CD4-positive, alpha-beta T cell treated with Interleukin-17A for 4 hours (primary cell): ENCODE measurements at regions not wholly inside any gene's neighbourhood (a gene's known extent, or its start where the extent isn't known, plus 50 kb on each side); places are given as distances from the start of the nearest gene placed in this dataset.

Source experiments
- DNase-seq: peaks from one replicate; pipeline ENCODE4 v3.0.0-alpha.2; 2020; ENCODE audit warnings: mixed read lengths

GRCh38 chr3:105174017-105174615 lies 192.6 kb upstream of the ALCAM start:
- DNase-seq, result no peak

GRCh38 chr3:105177576-105177975 lies 189.1 kb upstream of the ALCAM start:
- no peak for DNase-seq

- no peak for DNase-seq
Observed at GRCh38 chr3:105187344-105187743, 179.4 kb upstream of the ALCAM start.

- DNase-seq, result no peak
Observed at GRCh38 chr3:105195260-105195659, 171.4 kb upstream of the ALCAM start.

- DNase-seq, result no peak
Observed at GRCh38 chr3:105197863-105198262, 168.8 kb upstream of the ALCAM start.

DNA sequence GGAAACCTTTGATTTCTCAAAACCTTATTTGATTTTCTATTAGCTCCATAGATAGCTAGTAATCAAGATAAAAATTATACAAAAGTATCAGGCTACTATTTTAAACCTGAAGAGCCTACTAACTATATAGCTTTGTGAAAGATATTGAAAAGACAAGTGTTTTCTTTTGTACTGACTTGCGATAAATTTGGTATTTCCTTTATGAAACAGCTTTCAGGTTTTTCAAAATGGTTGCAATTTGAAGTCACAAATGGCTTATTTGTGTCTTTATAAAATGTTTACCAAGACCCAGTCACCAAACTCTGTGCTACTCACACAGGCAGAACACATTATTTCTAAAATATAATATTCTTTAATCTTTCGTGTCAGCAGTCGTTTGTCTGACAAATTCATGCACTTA lies 167.5 kb upstream of the ALCAM start:
- no peak for DNase-seq

GRCh38 chr3:105210141-105210540 lies 156.6 kb upstream of the ALCAM start:
- DNase-seq, result no peak

DNA sequence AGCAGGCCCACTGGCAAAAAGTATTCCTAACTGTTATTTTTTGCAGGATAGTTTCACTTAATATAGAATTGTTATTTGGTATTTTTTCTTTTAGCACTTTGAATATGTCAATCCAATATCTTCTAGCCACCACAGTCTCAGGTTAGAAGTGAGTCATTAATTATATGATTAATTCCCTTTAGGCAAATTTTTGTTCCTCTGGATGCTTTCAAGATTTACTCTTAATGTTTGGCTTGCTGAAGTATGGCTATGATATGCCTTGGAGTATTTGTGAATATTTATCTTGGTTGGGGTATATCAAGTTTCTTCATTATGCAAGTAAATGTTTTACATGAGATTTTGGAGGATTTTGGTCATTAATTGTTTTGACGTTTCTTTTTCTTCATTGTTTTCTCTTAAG lies 152.1 kb upstream of the ALCAM start:
- no peak for DNase-seq

- no peak for DNase-seq
Observed at GRCh38 chr3:105222568-105223093, 144.1 kb upstream of the ALCAM start.

GRCh38 chr3:105223815-105224214 lies 142.9 kb upstream of the ALCAM start:
- DNase-seq, result no peak

DNA sequence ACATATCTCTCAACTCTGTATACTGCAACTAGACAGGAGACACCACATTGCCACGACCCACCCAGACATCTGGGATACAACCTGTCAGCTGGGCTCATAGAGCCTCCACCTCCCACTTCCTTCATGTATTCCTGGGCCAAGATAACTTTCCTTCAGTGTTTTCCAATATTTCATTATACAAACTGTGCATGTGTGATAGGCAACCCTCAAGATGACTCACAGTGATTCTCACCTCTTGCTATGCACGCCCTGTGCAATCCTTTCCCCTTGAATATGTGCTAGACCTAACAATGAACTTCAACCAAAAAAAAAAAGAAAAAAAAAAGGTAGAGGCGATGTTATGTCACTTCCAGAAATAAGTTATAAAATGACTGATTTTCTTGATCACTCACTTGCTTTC lies 138.0 kb upstream of the ALCAM start:
- DNase-seq, result no peak

- no peak for DNase-seq
Observed at GRCh38 chr3:105232553-105232952, 134.2 kb upstream of the ALCAM start.

GRCh38 chr3:105233010-105233409 lies 133.7 kb upstream of the ALCAM start:
- no peak for DNase-seq

GRCh38 chr3:105235221-105235620 lies 131.5 kb upstream of the ALCAM start:
- no peak for DNase-seq

- no peak for DNase-seq
Observed at GRCh38 chr3:105235785-105236184, 130.9 kb upstream of the ALCAM start.

DNA sequence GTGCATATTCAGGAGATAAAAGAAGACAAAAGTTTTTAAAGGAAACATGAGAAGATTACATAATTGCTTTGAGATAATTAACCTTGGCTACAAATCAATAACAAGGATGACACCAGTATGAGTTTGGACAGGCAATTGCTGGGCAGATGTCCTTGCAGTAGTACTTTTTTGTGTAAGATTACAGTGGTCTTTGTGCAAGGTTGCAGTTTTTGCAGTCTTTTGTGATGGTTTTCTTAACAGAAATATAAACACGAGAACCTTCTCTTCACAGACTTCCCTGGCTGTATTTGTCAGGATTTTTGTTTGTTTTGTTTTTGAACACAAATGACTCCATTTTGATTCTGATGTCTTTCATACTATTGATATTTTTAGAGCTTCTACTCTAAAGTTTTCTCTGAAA lies 128.3 kb upstream of the ALCAM start:
- no peak for DNase-seq

DNA sequence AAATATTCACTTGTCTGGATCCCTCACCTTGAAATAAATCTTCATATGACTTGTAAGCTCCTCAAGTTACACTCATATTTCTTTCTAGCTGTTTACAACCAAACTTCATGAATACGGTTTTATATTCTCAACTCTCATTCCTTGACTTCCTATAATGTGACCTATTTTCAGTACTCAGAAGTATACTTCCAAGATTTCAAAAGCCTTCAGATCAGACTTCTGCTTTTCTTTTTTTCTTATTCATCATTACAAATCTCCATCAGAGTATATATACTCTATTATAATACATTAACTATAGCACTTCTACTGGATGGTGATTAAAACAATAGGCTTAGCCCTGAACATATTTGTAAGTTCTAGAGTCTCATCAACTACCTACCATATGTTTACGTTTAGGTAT lies 123.6 kb upstream of the ALCAM start:
- no peak for DNase-seq

DNA sequence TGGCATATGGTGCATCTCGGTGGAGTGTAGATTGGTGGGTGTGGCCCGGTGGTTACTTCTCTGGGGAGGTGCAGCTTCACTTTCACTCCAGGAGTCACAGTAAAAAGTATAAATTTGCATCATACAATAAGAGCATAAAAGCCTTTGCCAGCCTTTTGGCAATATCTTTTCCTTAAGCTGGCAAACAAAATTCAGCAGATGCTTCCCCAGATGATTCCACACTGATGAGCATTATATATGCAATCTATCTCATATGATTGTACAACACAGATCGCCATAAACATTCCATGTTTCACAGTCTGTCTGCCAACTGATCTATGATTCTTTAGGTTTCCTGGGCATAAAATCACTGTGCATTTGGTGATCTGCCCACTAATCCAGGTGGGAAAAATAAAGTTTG lies 120.2 kb upstream of the ALCAM start:
- DNase-seq, result no peak

- DNase-seq, result no peak
Observed at GRCh38 chr3:105253225-105253624, 113.5 kb upstream of the ALCAM start.

GRCh38 chr3:105254154-105254553 lies 112.6 kb upstream of the ALCAM start:
- no peak for DNase-seq

DNA sequence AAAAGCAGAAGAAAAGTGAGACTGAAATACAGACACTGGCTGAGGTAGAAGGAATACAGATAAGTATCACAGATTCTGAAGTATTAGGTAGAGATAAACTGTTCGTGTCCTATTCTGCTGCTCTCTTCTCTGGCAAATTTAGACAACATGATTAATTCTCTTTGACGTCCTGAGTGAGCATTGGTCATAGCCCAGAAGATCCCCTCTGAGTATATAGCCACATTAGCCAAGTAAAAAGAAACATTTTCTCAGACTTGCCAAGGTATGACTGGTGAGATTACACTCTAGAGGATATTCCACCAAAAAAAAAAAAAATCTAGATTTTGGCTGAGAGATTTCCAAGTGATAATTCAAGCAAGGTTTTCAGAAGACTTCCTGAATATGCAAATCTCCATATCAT lies 111.4 kb upstream of the ALCAM start:
- no peak for DNase-seq

DNA sequence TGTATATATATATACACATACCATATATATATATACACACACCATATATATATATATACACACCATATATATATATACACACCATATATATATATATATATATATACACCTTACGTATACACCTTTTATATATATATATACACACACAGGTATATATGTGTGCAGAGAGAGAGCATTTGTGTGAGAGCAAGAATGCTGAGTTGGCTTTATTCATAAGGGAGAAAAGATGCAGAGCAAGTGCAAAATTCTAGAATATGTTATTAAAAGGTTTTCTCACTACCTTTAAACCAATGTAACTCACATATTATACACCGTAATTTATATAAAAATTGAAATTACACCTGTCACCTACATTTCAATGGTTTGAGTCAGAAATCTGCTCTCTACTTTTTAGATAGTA lies 107.2 kb upstream of the ALCAM start:
- no peak for DNase-seq

DNA sequence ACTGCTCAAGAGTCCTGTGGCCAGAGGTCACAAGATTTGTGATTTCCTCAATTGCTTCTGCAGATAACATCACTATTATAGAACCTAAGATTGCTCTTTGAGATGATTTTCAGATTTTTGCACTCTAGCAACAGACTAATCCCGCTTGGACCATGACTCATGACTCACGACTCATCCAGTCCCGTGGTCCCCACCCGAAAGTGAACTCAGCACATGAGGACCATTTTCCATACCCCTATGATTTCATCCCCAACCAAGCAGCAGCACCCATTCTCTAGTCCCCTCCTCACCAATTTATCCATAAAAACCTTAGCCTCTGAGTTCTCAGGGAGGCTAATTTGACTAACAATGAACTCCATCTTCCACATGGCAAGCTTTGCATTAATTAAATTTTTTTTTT lies 106.3 kb upstream of the ALCAM start:
- no peak for DNase-seq

DNA sequence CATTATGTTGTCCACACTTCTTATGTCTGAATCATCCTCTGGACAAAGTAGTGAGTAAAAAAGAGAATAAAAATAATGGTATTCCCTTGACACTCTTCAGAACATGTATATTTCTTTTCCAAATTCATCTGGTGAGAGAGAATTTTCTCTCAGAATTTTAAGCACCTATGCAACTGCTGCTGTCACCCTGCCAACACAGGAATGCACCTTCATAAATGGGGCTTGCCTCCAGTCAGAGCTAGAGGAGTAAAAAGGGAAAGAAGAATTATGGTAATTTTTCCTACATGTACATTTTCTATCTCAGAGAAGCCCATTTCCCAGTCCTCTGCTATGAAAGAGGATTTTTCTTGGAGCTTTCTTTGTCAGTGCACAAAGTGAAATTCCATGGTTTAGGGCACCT lies 92.2 kb upstream of the ALCAM start:
- no peak for DNase-seq

DNA sequence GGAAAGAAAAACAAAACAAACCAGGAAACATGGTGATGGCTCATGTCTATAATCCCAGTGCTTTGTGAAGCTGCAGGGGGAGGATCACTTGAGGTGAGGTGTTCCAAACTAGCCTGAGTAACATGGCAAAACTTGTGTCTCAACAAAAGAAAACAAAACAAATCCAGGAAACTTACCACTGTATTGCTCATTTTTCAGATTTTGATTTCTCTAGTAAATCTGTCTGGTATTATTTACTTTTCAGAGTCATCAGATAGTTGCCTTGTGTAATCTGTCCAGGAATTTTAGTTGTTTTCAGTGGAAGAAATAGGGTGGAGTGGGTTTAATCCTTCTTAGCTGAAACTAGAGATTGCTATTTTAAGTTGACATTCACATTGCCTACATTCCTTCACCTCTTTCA lies 91.8 kb upstream of the ALCAM start:
- DNase-seq, result no peak

DNA sequence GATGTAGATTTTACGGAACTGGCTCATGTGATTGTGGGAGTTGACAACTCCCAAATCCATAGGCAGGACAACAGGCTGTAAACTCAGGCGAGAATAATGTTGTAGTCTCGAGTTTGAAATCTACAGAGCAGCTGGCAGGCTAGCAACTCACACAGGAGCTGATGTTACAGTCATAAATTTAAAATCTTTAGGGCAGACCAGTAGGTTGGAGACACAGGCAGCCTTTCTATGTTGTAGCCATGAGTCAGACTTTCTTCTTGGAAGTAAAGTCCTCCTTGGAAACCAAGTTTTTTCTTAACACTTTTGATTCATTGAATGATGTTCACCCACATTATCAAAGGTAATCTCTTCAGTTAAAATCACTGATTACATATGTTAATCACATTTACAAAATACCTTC lies 89.1 kb upstream of the ALCAM start:
- DNase-seq, result no peak
